HepG2 (cell line): ENCODE measurements at regions not wholly inside any gene's neighbourhood (a gene's known extent, or its start where the extent isn't known, plus 50 kb on each side); places are given as distances from the start of the nearest gene placed in this dataset.

ENCODE experiments used
- LRRFIP1 ChIP-seq: sonication (generic); formaldehyde crosslinking; conservative IDR thresholded peaks from 2 replicates; pipeline ENCODE4 v1.4.0; 2020; ENCODE audit warnings: missing genetic modification reagents
- MEF2D ChIP-seq: sonication (generic); formaldehyde crosslinking; IDR thresholded peaks from 2 replicates; pipeline ENCODE4 v1.5.1; 2020; ENCODE audit warnings: mild to moderate bottlenecking, missing genetic modification reagents
- PBX2 ChIP-seq: IDR thresholded peaks from 2 replicates; pipeline ENCODE4 v1.6.1; 2016; ENCODE audit warnings: control low read depth
- SOX6 ChIP-seq, 2 experiments: fragments of 450-650 bp in 1 of 2; sonication (generic) in 1 of 2; formaldehyde crosslinking in 1 of 2; IDR thresholded peaks; 2 replicates each; pipeline versions ENCODE4 v1.4.0 to v1.6.1; 2017 to 2020; ENCODE audit warnings: antibody characterized with exemption in 1 of 2, mild to moderate bottlenecking in 1 of 2, missing genetic modification reagents in 1 of 2
- THAP9 ChIP-seq: sonication (generic); formaldehyde crosslinking; IDR thresholded peaks from 2 replicates; pipeline ENCODE4; 2020; ENCODE audit warnings: missing genetic modification reagents, mild to moderate bottlenecking, borderline replicate concordance
- THRA ChIP-seq: sonication (generic); formaldehyde crosslinking; IDR thresholded peaks from 2 replicates; pipeline ENCODE4 v1.4.0; 2020; ENCODE audit warnings: missing genetic modification reagents, borderline replicate concordance
- TIGD3 ChIP-seq: sonication (generic); formaldehyde crosslinking; IDR thresholded peaks from 2 replicates; pipeline ENCODE4 v1.5.1; 2020; ENCODE audit warnings: mild to moderate bottlenecking, missing genetic modification reagents, borderline replicate concordance
- ZBTB7B ChIP-seq: sonication (generic); formaldehyde crosslinking; IDR thresholded peaks from 2 replicates; pipeline ENCODE4 v1.4.0; 2020; ENCODE audit warnings: missing genetic modification reagents
- ZFP91 ChIP-seq: sonication (generic); formaldehyde crosslinking; IDR thresholded peaks from 2 replicates; pipeline ENCODE4 v1.9.0; 2022; ENCODE audit warnings: missing genetic modification reagents, mild to moderate bottlenecking, borderline replicate concordance
- ZFY ChIP-seq: sonication (generic); formaldehyde crosslinking; IDR thresholded peaks from 2 replicates; pipeline ENCODE4 v1.4.0; 2020; ENCODE audit warnings: missing genetic modification reagents
- ZNF558 ChIP-seq: sonication (generic); formaldehyde crosslinking; IDR thresholded peaks from 2 replicates; pipeline ENCODE4 v1.9.0; 2022; ENCODE audit warnings: mild to moderate bottlenecking, missing genetic modification reagents, borderline replicate concordance

- TF ChIP-seq ZBTB7B (CRISPR knock-in tag) (0 out of 2 replicates have a peak, but pooled peaks have one; percentile 33), THRA (no peak), TIGD3 (CRISPR knock-in tag) (no peak), MEF2D (no peak), ZNF558 (CRISPR knock-in tag) (no peak), PBX2 (CRISPR knock-in tag) (no peak; the same call in 1 of the 2 replicates), LRRFIP1 (CRISPR knock-in tag) (no peak), SOX6 (IDR thresholded peaks at IDR 0.05) (no peak), SOX6 (CRISPR knock-in tag; IDR thresholded peaks at IDR 0.05) (peak; percentile 49), THAP9 (CRISPR knock-in tag) (no peak), ZFY (CRISPR knock-in tag) (peak; percentile 34; the same call in 1 of the 2 replicates), ZFP91 (CRISPR knock-in tag) (peak; percentile 87; the same call in 1 of the 2 replicates)
Observed at GRCh38 chr14:76956316-76957090, 72.0 kb downstream of the IRF2BPL start (continued).
